Germinal center (tissue), 1 donor: ENCODE measurements at regions not wholly inside any gene's neighbourhood (a gene's known extent, or its start where the extent isn't known, plus 50 kb on each side); places are given as distances from the start of the nearest gene placed in this dataset.
"Not testable (repeated sequence)": the region's sequence is repeated elsewhere in the genome, so short reads cannot be mapped to it uniquely, and the experiment has no call there.

ENCODE experiments used
- DNase-seq: peaks from one replicate; pipeline ENCODE4 v3.0.0; 2012; ENCODE audit warnings: mixed read lengths, low spot score

- no peak for DNase-seq
Observed at GRCh38 chr1:178607718-178608408, 95.0 kb downstream of the TEX35 start.

GRCh38 chr1:178609015-178609414, 96.1 kb downstream of the TEX35 start:
- no peak for DNase-seq

- DNase-seq: not testable (repeated sequence)
Observed at GRCh38 chr1:178610690-178611410, 97.9 kb downstream of the TEX35 start.

- no peak for DNase-seq
Observed at GRCh38 chr1:178612261-178612660, 99.4 kb downstream of the TEX35 start.

- no peak for DNase-seq
Observed at GRCh38 chr1:178613271-178613945, 100.5 kb downstream of the TEX35 start.

GRCh38 chr1:178614286-178614685, 101.4 kb downstream of the TEX35 start:
- DNase-seq: no peak

GRCh38 chr1:178619042-178619927, 105.8 kb upstream of the RALGPS2 start:
- no peak for DNase-seq

GRCh38 chr1:178620584-178621475, 104.2 kb upstream of the RALGPS2 start:
- DNase-seq: no peak

GRCh38 chr1:178621822-178622221, 103.2 kb upstream of the RALGPS2 start:
- DNase-seq: no peak

- DNase-seq: no peak
Observed at GRCh38 chr1:178625695-178626094, 99.3 kb upstream of the RALGPS2 start.

GRCh38 chr1:178627037-178627436, 98.0 kb upstream of the RALGPS2 start:
- DNase-seq: no peak

- no peak for DNase-seq
Observed at GRCh38 chr1:178628637-178629251, 96.3 kb upstream of the RALGPS2 start.

GRCh38 chr1:178629252-178630154, 95.5 kb upstream of the RALGPS2 start:
- DNase-seq: no peak

- DNase-seq: no peak
Observed at GRCh38 chr1:178630417-178630816, 94.6 kb upstream of the RALGPS2 start.

- DNase-seq: no peak
Observed at GRCh38 chr1:178632653-178633052, 92.4 kb upstream of the RALGPS2 start.

- no peak for DNase-seq
Observed at GRCh38 chr1:178633056-178633455, 92.0 kb upstream of the RALGPS2 start.

- no peak for DNase-seq
Observed at GRCh38 chr1:178634445-178634844, 90.6 kb upstream of the RALGPS2 start.

- DNase-seq: no peak
Observed at GRCh38 chr1:178637841-178638240, 87.2 kb upstream of the RALGPS2 start.

GRCh38 chr1:178639326-178639725, 85.7 kb upstream of the RALGPS2 start:
- DNase-seq: no peak

GRCh38 chr1:178642282-178642681, 82.8 kb upstream of the RALGPS2 start:
- no peak for DNase-seq
